ENCODE measurements at regions not wholly inside any gene's neighbourhood (a gene's known extent, or its start where the extent isn't known, plus 50 kb on each side); places are given as distances from the start of the nearest gene placed in this dataset.
A peak's percentile ranks its signal among the peaks of the same experiment; 100 is the strongest.

GRCh38 chr9:121550041-121550440, 50.4 kb upstream of the GGTA1 start:
- no peak for DNase-seq

GRCh38 chr9:121550569-121551512, 51.2 kb upstream of the GGTA1 start:
- peak; percentile 32 to 66 (median 50) for DNase-seq

DNA sequence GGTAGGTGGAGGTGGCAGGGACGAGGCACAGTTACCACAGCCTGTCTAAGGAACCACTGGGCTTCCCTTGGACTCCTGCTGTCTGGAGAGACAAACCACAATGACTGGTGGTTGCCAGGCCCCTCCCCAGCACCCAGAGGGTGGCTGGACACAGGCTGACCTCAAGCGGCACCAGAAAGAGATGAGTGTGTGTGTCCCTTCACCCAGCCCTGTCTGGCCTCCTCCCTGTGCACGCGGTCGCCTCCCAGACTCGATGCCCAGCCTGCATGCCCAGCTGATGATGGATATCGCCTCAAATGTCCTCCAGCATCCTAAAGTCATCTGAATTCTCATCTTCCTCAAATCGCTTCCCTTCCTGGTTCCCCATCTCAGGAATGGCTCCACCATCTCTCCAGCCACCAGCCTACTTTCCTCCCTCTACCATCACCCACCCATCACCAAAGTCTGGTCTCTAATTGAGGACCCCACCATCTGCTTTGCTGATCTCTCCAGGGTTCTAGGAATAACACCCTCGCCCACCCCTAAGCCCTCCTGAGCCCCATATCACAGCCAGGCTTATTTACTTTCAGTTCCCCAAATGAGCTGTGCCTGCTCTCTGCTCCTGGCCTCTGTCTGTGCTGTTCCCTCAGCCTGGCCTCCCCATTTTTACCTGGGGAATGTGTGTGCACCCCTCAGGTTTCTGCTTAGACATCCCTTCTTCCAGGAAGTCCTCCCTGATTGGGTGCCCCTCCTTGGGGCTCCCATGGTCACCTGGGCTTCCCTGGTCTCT, 52.5 kb upstream of the GGTA1 start:
- no peak for DNase-seq

- DNase-seq, result no peak
Measured at GRCh38 chr9:121556082-121556481, 56.4 kb upstream of the GGTA1 start.

DNA sequence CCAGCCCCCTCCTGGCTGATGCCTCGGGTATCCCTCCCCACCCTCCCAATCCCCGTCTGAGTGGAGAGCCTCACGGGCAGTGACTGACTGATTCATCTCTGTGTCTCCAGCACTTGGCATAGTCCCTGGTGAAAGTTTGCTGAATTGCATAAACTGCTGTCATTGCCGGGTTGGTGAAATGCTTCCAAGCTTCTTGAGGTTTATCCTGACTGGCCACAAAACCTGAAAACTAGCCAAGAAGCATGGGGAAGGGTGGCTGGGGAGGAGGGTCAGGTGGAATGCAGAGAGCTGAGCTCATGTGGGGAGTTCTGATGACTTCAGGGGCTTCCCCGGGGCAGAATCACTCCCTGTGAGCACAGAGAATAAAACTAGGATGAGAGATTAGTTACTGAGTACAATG, 56.9 kb upstream of the GGTA1 start:
- DNase-seq, result no peak

- no peak for DNase-seq
Measured at GRCh38 chr9:121557581-121558447, 58.2 kb upstream of the GGTA1 start.

DNA sequence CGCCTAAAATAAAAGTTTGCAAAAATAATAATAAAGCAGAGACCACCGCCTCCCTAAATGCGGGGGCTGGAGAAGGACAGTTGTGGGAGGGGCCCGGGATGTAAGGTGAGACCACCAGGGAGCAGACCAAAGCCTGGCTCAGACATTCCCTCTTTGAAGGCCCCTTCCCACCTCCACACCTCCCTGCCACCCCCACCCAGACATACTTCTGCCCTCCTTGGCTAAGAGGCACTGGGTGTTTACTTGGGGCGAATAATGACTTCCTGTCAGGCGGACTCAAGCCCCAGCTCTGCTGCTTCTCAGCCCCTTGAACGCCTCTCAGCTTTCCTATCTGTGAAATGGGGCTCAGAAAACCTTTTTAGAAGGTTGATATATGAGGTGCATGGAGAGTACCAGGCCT, 58.8 kb upstream of the GGTA1 start:
- DNase-seq, result no peak

- DNase-seq, result no peak
Measured at GRCh38 chr9:121559183-121559582, 59.5 kb upstream of the GGTA1 start.

DNA sequence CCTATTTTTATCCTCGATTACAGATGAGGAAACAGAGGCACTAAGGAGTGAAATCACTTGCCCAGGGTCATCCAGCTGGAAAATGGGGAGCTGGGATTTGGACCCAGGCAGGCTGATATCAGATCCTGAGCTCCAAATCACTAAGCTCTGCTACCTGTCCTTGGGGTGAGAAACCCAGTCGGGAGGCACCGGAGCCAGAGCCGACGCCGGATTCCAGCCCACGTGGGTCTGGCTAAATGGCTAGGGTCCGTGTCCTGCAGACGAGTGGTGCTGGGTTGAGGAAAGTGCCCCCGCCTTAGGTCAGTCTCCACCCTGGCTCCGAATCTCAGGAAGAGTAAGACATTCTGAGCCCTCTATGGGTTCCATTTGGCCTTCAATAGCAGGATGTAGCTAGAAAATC, 61.3 kb upstream of the GGTA1 start:
- DNase-seq, result no peak

GRCh38 chr9:121561385-121562222, 62.0 kb upstream of the GGTA1 start:
- DNase-seq, result no peak

- DNase-seq, result no peak
Measured at GRCh38 chr9:121562301-121562700, 62.7 kb upstream of the GGTA1 start.

- no peak for DNase-seq
Measured at GRCh38 chr9:121563425-121563824, 63.8 kb upstream of the GGTA1 start.

DNA sequence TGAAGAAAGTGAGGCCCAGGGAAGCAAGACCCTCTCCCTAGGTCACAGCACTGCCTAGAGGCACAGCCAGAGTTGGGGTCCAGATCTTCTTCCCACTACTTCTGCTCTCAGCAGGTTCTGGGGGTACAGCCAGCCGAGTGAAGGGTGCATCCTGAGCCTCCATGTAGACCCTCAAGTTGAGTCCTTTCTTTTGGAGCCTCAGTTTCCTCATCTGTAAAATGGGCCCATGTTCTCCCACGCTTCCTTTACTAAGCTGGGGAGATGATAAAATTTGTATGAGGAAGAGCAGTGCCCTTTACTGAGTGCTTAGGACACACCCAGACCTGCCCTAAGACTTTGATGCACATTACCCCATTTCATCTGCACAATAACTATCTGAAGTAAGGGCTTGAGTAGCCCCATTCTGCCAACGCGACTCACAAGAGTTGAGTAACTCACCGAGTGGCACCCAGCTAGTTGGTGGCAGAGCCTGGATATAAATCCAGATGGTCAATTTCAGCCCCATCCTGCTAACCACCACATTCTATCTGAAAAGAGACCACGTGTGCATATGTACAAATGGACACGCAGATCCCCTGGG, 64.3 kb upstream of the GGTA1 start:
- no peak for DNase-seq

DNA sequence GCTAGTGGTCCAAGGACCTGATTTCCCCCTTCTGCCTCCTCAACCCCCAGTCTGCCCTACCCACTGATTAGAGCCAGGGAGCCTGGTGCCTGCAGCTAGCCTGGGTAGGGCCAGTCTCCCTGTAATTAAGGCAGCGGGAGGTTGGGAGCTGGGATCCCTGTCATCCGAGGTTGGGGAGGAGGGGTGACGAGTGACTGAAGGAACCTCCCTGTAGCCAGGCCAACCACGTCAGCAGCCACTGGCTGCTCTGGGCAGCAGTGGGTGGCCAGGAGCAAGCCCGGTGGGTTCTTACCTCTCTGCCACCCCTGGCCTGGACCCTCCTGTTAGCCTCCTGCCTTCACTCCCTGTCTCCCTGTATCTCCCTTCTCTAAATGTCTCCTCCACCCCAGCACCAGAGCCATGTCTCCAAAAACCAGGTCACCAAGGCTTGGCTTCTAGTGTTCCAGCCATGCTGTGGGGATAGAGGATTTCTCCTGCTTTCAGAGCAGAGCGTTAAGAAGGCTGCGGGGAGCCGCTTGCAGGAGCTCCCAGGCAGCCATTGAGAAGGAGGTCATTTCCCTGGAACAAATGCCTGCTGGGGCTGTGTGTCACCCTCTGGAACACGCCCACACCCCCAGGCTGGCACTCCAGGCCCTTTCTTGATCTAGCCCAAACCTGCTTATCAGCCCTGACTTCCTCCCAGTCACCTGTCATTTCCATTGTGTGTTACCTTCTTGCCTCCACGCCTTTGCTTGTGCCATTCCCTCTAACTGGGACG, 65.0 kb upstream of the GGTA1 start:
- no peak for DNase-seq

GRCh38 chr9:121566481-121567465, 67.1 kb upstream of the GGTA1 start:
- DNase-seq, result no peak

DNA sequence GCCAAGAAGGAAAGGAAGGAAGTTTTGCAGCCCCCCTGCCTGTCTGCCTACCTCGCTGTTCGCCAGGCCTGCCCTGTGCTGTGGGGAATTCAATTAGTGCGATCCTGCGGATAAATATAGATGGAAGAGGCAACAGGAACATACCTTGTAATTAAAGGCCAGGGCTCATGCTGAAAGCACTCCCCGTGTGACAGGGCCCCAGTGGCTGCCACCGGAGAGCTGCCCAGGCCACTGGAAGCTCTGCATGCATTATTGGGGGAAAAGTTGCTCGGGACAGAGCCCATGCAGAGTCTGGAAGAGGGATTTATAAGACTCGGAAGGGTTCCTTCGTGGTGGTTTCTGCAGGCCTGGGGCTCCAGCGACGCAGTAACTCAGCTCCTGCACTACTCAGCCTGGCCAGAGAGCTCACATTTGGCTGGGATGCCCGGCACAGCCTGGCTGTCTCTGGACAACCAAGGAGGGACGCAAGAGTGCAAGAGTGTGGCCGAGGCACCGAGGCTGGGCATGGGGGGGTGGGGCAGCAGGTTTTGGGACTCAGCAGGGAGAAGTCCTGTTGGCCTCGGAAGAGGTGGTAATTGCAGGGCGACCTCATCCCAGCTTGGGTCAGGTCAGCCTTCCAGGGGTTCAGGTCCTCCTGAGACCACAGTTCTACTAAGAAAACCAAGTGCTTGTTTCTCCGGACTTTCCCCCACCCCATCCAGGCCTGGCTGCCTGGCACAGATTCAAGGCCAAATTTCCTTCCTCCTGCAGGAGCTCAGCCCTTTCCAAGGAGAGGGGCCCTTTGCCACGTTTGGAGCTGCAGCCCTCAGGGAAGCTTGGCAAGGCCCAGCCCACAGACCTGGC, 68.1 kb upstream of the GGTA1 start:
- no peak for DNase-seq

- no peak for DNase-seq
Measured at GRCh38 chr9:121568343-121569265, 69.0 kb upstream of the GGTA1 start.

DNA sequence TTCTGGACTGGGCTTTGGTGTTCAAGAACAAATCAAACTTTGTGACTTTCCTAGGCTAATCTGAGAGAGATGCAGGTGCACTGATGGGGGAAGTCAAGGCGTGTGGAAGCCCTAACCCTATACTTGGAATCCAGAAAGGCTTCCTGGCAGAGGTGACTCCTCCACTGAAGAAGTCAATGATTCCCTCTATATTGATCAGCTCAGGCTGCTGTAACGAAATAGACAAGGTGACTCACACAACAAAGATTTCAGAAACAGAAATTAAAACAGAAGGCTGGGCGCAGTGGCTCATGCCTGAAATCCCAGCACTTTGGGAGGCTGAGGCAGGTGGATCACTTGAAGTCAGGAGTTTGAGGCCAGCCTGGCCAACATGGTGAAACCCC, 69.6 kb upstream of the GGTA1 start:
- no peak for DNase-seq

All from stimulated activated naive CD4-positive, alpha-beta T cell (primary cell).